GDM1 (cell line): ENCODE measurements at regions not wholly inside any gene's neighbourhood (a gene's known extent, or its start where the extent isn't known, plus 50 kb on each side); places are given as distances from the start of the nearest gene placed in this dataset.

Source experiments
- DNase-seq: peaks from one replicate; lab custom pipeline; 2025; lab: John Stamatoyannopoulos, UW

DNA sequence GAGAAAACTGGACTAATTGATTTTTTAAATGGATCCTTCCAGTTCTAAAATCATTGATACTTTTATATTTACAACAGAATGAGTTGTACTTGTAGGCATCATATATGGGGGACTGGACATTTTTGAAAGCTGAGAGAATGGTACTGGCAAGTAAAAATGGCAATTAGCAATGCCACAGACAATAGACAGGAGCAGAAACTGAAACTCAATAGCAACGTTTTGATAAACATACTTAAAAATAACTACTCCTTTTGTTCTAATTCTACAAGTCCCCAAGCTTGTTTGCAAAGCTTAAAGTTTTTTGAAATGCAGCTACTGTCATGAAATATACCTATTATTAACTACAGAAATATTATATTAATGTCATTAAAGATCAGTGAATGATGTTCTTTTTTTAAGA is 52.8 kb upstream of the FBXL7 start:
- DNase-seq: no peak

DNA sequence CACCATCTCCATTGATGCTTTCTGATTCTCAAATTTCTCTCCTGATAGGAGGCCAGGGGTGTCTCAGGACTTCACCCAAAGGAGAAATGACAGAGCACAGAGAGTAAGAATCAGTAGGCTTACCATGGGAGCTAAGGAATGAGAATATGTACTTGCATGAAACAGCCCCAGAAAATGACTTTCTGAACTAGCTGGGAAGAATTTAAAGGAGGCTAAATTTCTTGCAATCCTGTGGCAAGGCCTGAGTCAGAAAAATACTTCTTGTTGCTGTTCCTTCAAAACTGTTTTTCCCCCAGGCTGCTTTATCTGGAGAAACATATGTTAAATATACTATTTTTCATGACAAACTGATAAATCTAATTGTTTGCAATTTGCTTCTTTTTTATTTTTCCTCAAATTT is 53.4 kb upstream of the FBXL7 start:
- DNase-seq: no peak

DNA sequence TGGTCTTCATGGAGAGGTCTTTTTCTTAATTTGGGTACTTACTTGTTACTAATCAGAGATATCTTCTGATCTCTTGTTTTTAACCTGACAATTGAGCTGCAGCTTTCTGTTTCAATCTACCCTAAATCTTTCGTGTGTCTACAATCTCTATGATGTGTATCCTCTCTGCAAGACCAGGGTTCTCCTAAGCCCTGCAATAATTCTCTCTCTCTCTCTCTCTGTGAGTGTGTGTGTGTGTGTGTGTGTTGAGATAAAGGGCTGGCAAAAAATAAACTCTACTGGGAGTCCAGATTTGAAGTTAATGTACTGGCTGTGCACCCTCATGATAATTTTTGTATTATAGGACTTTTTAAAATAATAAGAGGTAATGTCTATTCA is 57.8 kb upstream of the FBXL7 start:
- DNase-seq: no peak

DNA sequence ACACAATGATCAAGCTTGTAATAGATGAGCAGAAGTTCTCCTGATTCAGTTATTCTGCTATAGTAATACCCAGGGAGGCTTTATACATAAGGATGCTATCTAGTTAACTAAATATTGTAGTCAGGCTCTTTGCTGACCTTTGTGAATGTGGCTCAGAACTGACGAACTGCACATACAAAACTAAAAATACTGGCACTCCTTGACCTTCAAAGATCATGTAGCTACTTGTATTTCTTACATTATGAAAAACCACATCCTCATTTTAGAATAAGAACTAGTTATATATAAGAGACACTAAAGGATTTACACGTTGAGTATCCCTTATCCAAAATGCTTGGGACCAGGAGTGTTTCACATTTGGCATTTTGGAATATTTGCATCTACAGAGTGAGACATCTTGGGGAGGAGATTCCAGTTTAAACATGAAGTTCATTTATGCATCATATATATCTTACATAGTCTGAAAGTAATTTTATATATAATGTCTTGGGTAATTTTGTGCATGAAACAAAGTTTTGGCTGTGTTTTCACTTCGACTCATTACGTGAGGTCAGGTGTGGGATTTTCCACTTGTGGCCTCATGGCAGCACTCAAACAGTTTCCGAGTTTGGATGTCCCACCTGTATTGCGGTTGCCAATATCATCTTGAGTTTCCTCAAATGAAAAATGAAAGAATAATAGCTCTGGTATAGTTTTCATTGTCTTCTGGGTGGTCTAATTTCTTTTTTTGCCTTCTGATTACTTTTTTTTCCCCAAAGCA is 58.4 kb upstream of the FBXL7 start:
- no peak for DNase-seq

DNA sequence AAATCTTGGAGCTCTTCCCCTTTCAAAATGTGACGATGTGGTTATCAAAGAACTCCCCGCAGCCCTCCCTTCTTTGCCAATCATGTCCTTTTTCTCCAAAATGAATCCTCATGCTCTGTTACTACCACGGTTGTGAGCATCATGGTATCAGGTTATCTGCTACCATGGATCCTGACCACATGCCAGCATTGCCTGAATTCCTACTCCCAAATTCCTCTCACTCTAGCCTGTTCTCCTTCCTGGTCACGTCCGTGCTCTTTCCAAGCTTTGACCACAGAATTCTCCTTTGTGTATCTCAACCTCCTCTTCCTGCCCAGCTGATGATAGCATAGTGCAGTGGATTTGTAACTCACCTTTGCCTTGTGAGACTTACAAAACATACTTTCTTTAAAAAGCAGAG is 59.5 kb upstream of the FBXL7 start:
- DNase-seq: no peak

DNA sequence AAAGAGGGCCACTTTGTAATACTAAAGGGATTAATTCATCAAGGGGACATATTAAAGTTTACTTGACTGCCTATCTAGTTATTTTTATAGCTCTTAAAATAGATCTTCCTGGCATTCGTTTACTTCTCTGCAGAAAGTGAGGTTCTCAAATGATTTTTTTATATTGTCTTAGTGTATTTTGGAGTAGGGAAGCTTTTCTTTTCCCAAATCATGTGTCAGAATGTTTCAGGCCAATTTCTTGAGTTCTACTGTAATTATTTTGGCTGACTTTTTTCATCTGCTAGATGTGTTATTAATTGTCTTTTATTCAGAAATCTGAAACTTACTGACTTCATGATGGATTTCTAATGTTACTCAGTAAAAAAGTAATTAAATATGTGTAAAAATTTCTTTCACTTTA is 60.2 kb upstream of the FBXL7 start:
- no peak for DNase-seq

DNA sequence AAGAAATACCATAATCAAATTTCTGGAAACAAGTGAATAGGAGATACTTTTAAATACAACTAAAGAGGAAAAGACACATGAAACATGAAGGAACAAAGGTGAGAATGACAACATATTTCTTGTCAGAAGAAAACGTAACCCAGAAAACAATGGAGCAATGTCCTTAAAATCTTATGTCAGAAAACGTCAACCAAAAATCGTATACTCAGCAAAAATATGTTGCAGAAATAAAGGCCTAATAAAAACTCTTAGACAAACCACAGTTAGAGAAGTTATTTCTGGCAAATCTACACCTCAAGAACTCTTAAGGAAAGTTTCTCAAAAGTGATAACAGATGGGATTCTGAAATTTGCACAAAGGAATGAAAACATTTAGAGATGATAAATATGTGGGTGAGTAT is 66.3 kb upstream of the FBXL7 start:
- no peak for DNase-seq

DNA sequence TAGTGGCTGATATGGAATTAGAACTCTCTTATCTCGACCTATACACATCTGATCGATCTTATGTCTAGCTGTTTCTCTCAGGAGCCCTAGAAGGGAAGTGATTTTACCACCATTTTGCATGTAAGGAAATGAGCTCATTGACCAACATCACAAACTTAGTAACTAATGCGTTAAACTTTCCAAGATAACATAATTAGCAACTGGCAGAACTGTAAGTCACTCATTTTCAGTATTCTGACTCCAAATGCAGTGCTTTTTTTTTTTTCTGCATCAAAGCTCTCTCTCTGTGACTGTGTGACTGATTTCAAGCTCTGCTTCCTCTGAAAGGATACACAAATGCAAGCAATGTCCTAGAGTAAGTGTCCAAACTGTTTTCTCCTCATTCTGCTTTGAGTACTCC is 68.1 kb upstream of the FBXL7 start:
- DNase-seq: no peak

DNA sequence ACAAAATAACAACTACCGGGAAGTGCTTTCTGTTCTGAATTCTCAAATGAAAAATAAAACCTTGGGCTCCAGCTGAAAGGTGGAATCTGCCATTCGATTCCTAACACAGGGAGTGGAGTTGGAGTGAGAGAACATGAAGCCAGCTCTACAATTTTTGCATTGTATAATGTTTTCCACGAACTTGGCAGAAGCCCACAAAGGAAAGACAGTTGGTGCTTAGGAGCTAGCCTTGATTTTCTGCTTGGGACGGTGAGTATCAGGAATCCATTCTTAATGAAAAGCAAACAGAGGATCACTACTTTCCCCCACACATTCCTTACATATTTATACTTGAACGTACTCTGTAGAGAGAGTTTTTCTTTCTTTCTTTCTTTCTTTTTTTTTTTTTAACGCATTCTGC is 74.2 kb upstream of the FBXL7 start:
- DNase-seq: no peak

DNA sequence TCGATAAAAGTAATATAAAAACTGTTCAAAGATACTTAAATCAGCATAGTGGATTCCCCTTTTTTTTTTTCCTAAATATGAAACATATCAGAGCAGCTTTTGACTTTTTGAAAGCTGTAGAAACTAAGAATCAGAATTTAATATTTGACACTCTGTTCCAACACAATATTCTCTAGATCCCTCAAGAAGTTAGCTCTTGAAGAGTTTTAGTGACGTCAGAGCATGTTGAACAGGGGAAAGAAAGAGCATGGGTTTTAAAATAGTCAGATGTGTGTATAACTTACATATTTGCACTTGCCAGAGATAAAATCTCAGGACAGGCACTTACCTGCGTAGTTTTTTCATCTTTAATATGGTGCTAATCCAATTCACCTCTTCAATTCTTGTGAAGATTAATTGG is 75.2 kb upstream of the FBXL7 start:
- no peak for DNase-seq

DNA sequence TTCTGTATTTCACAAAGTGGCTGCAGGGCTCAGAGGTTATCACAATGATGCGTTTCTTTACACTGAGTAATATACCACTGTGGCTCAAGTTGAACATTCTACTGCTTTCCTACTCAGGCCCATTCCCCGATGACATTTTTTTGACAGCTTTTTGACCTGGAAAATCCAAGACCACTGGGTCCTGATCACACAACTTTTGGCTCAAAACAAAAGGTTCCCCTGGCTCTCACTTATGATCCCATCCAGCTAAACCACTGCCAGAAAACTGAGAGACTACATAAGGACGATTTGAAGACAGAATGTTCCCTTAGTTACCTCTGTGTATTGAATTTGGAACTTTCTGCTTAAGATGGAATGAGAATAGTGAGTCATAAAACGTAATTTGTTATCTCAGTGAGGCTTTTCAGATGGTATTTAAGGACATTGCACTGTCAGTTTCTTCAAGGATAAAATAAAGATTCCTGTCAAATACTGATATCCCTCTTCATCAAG is 78.0 kb upstream of the FBXL7 start:
- no peak for DNase-seq

DNA sequence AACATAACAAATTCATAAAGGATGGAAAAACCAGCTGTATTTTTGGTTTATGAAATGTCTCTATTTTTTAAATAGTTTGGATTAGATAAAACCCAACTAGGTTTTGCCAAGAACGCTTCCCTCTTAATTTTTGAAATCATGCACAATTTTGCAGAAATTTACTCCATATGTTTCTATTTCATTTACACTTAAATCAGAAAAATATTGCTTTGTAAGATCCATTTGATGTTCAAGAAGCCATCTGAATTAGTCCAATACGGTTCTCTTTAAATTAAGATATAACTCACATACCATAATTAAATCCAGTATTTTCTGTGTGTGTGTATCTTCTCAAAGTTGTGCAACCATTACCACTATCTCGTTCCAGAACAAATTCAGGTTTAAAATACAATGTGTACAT is 78.6 kb upstream of the FBXL7 start:
- no peak for DNase-seq

DNA sequence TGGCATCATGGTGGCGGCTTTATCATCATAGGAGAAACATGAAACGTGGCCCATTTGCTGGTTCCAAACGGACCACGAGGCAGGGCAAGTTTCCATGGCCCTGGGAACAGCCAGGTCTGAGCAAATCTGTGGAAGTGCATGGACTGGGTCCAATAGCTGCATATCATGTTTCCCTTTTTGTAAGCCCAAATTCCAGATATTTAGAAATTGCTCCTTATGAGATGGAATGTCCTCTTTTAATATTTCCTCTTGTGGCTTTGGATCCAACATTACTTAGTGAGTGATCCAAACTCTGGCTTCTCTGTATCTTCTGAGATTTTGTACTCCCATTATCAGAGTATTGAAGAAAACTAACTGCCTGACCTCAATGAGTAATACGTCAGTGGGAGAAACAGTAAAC is 79.8 kb upstream of the FBXL7 start:
- DNase-seq: no peak

DNA sequence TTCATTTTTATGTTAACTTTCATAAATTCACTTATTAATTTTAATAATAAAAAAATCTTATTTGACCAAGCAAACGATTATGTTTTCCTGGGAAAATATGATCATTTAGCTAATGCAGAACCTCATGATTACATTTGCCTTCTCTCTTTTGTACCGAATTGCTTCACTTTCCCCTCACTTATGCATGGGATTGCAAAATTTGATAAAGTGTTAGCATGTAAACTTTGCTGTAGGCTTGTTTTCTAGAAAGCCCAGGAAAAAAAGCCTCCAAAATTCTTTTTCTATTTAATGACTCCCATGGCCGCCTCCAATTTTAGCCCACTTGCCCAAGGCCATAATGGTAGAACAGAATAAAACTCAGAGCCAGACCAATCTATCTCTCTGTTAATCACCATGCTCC is 82.8 kb upstream of the FBXL7 start:
- no peak for DNase-seq

DNA sequence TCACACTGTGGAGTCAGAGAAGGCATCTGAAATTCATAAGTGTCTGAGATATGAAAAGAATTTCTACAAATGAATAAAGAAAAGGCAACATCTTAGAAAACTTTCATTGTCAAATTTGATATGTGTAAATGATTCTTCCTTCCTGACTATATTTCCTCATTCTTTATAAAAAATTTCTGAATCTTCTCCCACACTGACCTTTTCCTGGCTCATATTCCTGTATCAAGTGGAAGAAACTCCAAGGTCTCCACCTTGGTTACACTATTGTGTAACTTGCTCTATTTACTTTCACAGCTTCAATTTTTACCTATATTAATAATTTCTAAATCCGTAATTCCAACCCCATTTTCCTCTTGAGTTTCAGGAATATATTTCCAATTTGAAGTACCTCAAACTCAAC is 93.5 kb upstream of the FBXL7 start:
- no peak for DNase-seq

DNA sequence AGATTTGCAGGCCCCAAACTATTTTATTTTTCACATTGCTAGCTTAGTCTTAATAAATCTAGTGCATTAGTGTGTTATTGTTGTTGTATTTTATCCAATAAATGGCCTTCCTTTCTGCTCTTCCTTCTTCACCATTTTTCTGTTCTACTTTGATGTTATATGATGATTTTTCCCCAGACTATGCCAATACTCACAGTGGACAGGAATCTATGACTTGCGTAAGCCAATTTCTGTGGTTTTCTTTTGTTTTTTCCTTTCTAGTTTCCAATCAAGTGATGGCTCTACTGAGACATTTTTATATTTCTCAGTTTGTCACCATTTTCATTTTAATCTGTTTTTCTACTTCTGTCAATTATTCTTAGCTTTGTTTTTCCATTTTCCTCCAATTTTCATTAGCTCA is 106.8 kb upstream of the FBXL7 start:
- DNase-seq: no peak

DNA sequence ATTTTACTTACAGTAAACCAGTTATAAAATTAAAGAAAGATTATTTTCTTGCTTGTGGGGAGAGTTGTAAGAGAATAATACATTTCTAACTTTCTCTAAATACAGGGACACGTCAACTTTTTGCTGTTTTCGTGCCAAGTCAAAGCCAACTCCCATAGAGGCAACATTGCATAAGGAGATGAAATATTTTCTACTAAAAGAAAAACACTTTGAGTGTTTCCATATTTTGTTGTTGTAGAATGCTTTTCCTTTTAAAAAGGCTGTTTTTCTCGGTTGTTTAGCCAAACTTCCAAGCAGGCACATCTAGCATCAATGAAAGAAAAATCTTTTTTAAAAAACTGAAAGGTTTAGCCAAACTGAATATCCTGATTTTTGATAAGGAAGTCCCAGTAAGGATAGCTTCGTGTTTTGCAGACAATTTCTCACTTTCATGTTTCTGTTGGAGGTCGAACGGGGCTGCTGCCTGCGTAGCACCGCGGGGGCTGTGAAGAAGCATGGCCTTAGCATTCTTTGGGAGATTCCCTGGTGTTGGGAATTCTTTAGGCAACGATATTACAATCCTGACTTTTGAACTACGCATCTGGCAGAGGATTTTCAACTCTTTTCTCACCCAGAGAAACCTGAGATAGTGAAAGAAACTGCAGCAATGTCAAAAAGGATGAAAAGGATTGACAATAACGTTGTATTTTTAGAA is 108.1 kb upstream of the FBXL7 start:
- no peak for DNase-seq

DNA sequence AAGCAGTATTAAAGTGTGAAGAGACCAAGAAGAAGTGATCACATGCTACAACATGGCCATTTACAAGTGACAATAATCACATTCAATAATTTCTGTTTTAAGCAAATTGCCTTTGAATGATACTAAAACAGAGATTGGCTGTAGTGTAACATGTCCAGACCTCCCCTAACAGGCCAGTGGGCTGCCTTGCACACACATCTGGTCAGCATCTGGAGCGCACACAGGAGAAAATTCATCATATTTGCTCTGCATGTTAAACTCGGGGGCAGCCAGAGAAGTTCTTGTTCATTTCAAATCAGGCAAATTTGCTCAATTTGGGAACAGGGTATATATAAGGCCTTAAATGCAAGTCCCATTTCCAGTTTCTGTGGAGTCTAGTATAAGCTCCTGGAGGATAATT is 111.1 kb upstream of the FBXL7 start:
- no peak for DNase-seq

DNA sequence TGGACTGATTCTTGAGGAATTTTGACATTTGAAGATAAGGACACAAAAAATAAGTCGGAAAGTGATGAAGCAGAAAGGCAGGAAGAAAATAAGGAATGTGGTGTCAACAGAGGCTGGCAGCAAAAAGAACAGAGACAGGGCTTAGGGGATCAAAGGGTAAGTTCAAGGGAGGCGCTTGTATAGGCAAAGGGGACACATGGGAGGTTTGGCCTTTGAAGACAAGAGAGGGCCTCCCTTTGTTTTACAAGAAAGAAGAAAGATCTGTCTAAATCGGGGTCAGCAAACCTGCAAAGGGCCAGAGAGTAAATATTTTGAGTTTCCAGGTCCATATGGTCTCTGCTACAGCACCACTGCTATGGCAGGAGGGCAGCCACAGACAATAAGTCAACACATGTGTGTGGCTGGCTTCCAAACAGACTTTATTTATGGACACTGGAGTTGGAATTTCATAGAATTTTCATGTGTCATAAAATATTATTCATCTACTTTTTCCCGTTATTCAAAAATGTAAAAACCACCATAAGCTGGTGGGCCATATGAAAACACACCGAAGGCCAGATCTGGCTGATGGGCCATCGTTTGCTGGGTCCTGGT is 112.0 kb upstream of the FBXL7 start:
- DNase-seq: no peak

DNA sequence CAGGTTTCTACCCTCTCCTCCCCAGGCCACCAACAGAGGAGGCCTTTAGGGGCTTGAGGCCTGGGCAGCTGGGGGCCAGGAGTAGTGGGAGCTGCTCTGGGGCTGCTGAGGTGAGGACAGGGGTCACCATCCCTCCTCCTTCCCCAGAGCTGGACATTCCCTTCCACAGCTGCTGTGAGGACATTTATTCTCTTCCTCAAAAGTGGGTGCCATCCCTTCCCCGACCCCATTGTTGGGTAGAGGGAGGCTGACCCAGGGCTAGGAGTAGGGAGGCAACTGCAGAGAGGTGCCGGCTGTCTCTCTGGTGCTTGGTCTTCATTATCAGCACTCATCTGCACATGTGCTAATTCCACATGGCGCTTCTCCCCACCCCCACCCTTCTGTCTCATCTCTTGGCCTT is 113.9 kb upstream of the FBXL7 start:
- DNase-seq: no peak

DNA sequence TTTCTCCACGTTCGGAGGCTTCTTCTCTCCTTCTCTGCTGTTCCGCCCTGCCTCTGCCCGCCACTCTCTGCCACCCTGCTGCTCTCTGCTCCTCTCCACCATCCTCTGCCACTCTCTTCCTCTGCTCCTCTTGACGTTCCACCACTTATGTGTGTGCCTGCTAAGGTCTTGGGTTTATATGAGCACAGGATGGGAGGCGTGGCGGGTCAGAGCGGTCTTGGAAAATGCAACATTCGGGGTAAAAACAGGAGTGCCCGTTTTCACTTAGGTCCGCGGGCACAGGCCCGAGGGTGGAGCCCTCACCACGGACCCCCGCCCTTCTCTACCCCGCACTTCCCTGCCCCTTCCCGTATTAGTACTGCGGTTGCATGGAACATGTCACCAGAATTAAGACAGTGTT is 114.4 kb upstream of the FBXL7 start:
- DNase-seq: no peak

DNA sequence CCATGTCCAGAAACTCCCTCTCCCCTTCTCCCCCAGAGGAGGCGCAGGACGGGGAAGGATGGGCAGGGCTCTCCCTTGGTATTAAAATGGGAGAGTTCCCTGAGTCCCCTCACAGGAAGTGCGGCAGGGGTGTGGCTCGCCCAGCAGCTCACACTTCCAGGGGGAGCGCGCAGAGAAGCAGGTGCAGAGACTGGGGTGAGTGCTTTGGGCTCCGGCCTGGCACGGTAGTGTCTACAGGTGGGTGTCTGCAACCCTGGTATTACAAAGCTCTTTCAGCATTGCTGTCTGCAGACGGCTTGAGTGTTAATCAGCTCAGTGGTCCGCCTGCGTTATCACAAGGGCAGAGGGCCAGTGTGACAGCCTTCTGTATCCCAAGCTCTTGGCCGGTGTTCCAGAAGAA is 114.9 kb upstream of the FBXL7 start:
- DNase-seq: no peak

DNA sequence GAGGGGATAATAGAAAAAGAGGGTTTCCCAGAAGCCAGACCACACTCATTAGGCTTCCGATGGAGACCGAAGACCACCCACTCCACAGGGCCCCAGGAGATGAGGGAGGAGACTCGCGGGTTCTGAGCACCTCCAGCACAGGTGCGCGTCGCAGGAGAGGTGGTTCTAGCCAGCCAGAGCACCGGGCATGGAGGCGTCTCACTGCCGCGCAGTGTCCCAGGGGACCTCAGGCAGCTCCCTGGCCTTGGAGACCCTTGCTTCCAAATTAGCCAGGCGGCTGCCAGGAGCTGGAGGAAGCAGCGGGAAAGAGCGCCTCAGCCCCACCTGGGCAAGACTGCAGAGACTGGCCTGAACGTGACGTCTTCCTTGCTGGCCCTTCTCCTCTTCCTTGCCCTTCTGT is 115.4 kb upstream of the FBXL7 start:
- DNase-seq: no peak

DNA sequence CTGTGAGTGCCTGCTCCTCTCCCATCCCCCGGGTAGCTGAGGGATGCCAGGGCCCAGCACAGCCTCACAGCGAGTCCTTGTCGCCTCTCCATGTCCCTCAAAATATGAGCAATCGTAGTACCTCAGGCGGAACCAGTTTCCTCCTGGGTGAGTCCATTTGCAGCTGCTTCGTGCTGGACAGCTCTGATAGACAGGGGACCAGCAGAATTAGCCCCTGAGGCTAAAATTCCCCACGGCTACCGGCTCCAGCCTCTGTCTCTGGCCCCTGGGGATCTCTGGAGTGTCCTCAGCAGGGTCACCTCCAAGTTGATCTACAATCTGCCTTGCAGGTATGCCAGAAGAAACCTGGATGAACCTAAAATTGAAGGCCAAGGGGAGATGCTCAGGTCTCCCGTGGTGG is 115.8 kb upstream of the FBXL7 start:
- DNase-seq: no peak
